ENCODE measurements at regions not wholly inside any gene's neighbourhood (a gene's known extent, or its start where the extent isn't known, plus 50 kb on each side); places are given as distances from the start of the nearest gene placed in this dataset.

DNA sequence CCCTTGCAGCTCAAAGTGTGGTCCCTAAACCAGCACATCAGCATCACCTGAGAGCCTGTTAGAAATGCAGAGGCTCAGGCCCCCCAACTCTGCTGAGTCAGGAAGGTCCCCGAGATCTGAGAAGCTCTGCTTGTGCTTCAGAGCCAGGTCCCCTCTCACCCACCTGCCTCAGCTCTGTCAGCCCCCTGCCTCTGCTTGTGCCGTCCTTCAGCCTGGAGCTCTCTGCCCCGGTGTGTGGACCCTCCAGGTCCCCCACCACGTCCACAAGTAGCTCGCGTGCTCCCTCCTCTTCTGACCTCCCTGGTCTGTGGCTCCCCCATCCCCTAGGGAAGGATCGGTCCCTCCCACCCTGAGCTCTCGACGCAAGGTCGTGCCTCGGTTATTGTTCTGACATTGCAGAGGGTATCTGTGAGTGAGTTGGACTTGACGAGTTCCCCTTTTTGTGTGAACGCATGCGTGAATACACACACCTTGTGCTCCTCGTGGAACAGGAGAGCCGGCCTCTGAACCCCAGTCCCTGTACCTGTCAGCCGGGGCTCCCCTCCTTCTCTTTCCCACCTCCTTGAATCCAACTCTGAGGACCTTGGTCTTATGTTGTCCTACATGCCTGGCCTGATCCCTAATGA, 75.5 kb upstream of the TAF1B start (continued):
- TF ChIP-seq, protein P1, sequence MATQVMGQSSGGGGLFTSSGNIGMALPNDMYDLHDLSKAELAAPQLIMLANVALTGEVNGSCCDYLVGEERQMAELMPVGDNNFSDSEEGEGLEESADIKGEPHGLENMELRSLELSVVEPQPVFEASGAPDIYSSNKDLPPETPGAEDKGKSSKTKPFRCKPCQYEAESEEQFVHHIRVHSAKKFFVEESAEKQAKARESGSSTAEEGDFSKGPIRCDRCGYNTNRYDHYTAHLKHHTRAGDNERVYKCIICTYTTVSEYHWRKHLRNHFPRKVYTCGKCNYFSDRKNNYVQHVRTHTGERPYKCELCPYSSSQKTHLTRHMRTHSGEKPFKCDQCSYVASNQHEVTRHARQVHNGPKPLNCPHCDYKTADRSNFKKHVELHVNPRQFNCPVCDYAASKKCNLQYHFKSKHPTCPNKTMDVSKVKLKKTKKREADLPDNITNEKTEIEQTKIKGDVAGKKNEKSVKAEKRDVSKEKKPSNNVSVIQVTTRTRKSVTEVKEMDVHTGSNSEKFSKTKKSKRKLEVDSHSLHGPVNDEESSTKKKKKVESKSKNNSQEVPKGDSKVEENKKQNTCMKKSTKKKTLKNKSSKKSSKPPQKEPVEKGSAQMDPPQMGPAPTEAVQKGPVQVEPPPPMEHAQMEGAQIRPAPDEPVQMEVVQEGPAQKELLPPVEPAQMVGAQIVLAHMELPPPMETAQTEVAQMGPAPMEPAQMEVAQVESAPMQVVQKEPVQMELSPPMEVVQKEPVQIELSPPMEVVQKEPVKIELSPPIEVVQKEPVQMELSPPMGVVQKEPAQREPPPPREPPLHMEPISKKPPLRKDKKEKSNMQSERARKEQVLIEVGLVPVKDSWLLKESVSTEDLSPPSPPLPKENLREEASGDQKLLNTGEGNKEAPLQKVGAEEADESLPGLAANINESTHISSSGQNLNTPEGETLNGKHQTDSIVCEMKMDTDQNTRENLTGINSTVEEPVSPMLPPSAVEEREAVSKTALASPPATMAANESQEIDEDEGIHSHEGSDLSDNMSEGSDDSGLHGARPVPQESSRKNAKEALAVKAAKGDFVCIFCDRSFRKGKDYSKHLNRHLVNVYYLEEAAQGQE (IDR thresholded peaks at IDR 0.05; ENCODE audit: low read depth), result no peak
- TF ChIP-seq ZNF274 (IDR thresholded peaks at IDR 0.05; ENCODE audit: low read depth, low read length), result no peak
- no peak for TF ChIP-seq ZFX (IDR thresholded peaks at IDR 0.05)
- TF ChIP-seq, protein P2, sequence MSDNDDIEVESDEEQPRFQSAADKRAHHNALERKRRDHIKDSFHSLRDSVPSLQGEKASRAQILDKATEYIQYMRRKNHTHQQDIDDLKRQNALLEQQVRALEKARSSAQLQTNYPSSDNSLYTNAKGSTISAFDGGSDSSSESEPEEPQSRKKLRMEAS (IDR thresholded peaks at IDR 0.05), result no peak
- TF ChIP-seq TCF7L2 (IDR thresholded peaks at IDR 0.05; ENCODE audit: borderline replicate concordance, extremely low read depth, insufficient read depth, insufficient read length), result no peak
- no peak for TF ChIP-seq CBX3 (IDR thresholded peaks at IDR 0.05; ENCODE audit: low read depth)
- TF ChIP-seq EGR1 (IDR thresholded peaks at IDR 0.05; ENCODE audit: low read depth), result no peak
- no peak for TF ChIP-seq SIN3A (IDR thresholded peaks at IDR 0.05; ENCODE audit: low read depth)
- TF ChIP-seq EZH2 (IDR thresholded peaks at IDR 0.05), result no peak
- TF ChIP-seq SRF (IDR thresholded peaks at IDR 0.05; ENCODE audit: low read depth), result no peak

DNA sequence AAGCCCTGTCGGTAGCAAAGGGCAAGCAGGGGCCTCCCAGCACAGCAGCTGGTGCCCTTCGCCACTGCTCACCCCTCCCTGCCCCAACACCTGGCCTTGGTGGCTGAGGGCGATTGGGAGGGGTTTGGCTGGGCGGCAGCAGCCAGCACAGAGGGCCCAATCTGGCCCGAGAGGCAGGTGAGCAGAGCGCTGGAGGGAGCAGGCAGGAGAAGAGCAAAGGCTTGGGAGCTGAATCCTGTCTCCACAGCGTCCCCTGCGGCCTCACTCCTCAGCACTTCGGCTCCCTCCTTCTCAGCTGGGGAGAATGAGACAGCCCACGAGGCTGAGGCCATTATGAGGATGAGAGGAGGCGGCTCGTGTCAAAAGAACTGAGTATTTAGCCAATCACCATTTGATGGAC, 74.9 kb upstream of the TAF1B start:
- Histone ChIP-seq H3K27me3 (ENCODE audit: insufficient read depth, low read length) (no peaks in the 10 kb centered on the region), H3K4me2 (ENCODE audit: low read length) (no peak overlapping the region), H3K9ac (ENCODE audit: low read length) (no peak overlapping the region), H3K4me1 (ENCODE audit: control insufficient read depth in 1 of 2, insufficient read depth in 2 of 2, low read length in 2 of 2) (peaks cover 17 to 29% of the 10 kb centered on the region in 2 experiments; a peak in 3 of 4 replicates), H3K9me3 (ENCODE audit: control insufficient read depth in 1 of 2, insufficient read depth in 1 of 2, low read depth in 1 of 2, low read length in 2 of 2) (no peaks in the 10 kb centered on the region), H3K36me3 (ENCODE audit: control insufficient read depth in 1 of 2, insufficient read depth in 2 of 2, low read length in 2 of 2) (no peaks in the 10 kb centered on the region), H4K20me1 (ENCODE audit: insufficient read depth) (no peaks in the 10 kb centered on the region), H3K27ac (ENCODE audit: low read depth, low read length) (no peak overlapping the region), H3K79me2 (ENCODE audit: insufficient read depth, low read length) (no peaks in the 10 kb centered on the region), H3K4me3 (replicated peaks in 1 of 2; ENCODE audit: low read depth in 1 of 2, low read length in 2 of 2) (no peak overlapping the region), H3K9me2 (ENCODE audit: insufficient read depth) (no peaks in the 10 kb centered on the region), H2AFZ (ENCODE audit: low read depth, low read length, poor library complexity, severe bottlenecking) (no peak overlapping the region)
- DNase-seq (ENCODE audit: low read depth, low spot score), result no peak
- ChIA-PET RAD21 (ENCODE audit: low non-redundant PET in 1 of 2, low total read pairs in 2 of 2, uncharacterized antibody in 2 of 2, unreplicated experiment in 2 of 2) (no interaction called here), POLR2A (no interaction called here), CTCF (interaction anchor here (2.5 to 4.3 kb wide), 2 partner anchors 10 to 32 kb away, joined by 12 to 26 read pairs; no protein-coding TSS in a partner anchor)
- no peak for ATAC-seq
- intact Hi-C loops (cut with micrococcal nuclease), result no loop called here
- no TSS peak for BruUV-seq (replicated peaks)
- TF ChIP-seq EGR1 (IDR thresholded peaks at IDR 0.05; ENCODE audit: low read depth) (no peak), EZH2 (IDR thresholded peaks at IDR 0.05) (no peak), CBX3 (IDR thresholded peaks at IDR 0.05; ENCODE audit: low read depth) (no peak), RAD21 (IDR thresholded peaks at IDR 0.05; ENCODE audit: low read depth) (no peak), SP1 (IDR thresholded peaks at IDR 0.05; ENCODE audit: low read depth) (no peak), CEBPB (IDR thresholded peaks at IDR 0.05; ENCODE audit: low read depth) (no peak), TCF7L2 (IDR thresholded peaks at IDR 0.05; ENCODE audit: borderline replicate concordance, extremely low read depth, insufficient read depth, insufficient read length) (no peak), POLR2A (IDR thresholded peaks at IDR 0.05; ENCODE audit: borderline replicate concordance, extremely low read depth, insufficient read depth, insufficient read length) (no peak), POLR2AphosphoS5 (IDR thresholded peaks at IDR 0.05; ENCODE audit: low read depth, low read length) (no peak)
- TF ChIP-seq, protein P1 (IDR thresholded peaks at IDR 0.05; ENCODE audit: low read depth), result no peak
- TF ChIP-seq, protein P3, sequence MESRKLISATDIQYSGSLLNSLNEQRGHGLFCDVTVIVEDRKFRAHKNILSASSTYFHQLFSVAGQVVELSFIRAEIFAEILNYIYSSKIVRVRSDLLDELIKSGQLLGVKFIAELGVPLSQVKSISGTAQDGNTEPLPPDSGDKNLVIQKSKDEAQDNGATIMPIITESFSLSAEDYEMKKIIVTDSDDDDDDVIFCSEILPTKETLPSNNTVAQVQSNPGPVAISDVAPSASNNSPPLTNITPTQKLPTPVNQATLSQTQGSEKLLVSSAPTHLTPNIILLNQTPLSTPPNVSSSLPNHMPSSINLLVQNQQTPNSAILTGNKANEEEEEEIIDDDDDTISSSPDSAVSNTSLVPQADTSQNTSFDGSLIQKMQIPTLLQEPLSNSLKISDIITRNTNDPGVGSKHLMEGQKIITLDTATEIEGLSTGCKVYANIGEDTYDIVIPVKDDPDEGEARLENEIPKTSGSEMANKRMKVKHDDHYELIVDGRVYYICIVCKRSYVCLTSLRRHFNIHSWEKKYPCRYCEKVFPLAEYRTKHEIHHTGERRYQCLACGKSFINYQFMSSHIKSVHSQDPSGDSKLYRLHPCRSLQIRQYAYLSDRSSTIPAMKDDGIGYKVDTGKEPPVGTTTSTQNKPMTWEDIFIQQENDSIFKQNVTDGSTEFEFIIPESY (IDR thresholded peaks at IDR 0.05; ENCODE audit: extremely low read depth, insufficient replicate concordance, low read length), result no peak

Data from HCT116 (cell line).